ENCODE measurements at regions not wholly inside any gene's neighbourhood (a gene's known extent, or its start where the extent isn't known, plus 50 kb on each side); places are given as distances from the start of the nearest gene placed in this dataset.

DNA sequence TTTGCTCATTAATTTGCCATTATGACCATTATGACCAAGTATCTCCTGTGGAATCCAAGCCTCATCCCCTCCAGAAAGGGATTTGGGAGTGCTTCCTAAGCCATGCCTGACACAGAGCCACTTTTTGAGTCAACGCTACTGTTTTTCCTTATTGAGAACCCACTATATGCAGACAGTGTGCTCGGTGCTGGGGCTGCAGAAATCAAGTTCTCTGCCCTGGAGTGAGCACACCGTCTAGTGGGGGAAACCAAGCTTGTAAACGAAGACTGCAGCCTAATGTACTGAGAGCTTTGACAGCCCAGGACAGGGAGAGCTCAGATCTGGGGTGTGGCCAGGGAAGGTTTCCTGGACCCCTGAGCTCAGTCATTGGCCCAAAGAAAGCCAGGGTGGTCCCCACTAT is 111.0 kb downstream of the ENGASE start:
- in situ Hi-C loops (cut with HindIII; ENCODE audit: extremely low pct_ligation_motif_present, low pct_unique_long_range_greater_than_20kb) (loop anchor here (5.0 kb wide), 1 partner anchor 202 kb away; no protein-coding TSS in a partner anchor), intact Hi-C loops (cut with micrococcal nuclease; ENCODE audit: unreplicated experiment) (no loop called here)
- no peaks in the 10 kb centered on the region for H3K36me3 ChIP-seq (replicated peaks in 1 of 2; ENCODE audit: control insufficient read depth in 1 of 2, insufficient read depth in 2 of 2, low read length in 2 of 2)
- no peak for ATAC-seq
- no peak overlapping the region for H3K27ac ChIP-seq (ENCODE audit: extremely low read length, insufficient read depth, low read length)
- H3K27me3 ChIP-seq (ENCODE audit: control insufficient read depth in 1 of 2, insufficient read depth in 2 of 2, low read length in 2 of 2) = peaks cover 28 to 81% of the 10 kb centered on the region in 2 experiments
- ChIA-PET POLR2A (no interaction called here), CTCF (ENCODE audit: low intra/inter-chr PET ratio, low total read pairs) (no interaction called here)
- no TSS peak for BruUV-seq (replicated peaks)
- H3K4me1 ChIP-seq (ENCODE audit: insufficient read depth, low read length) = no peaks in the 10 kb centered on the region
- DNase-seq (ENCODE audit: low spot score) = no peak
- H3K9ac ChIP-seq (ENCODE audit: insufficient read depth, low read depth, low read length) = no peak overlapping the region
- no peaks in the 10 kb centered on the region for H3K79me2 ChIP-seq (ENCODE audit: insufficient read depth, low read length)
- no peak for FAIRE-seq
- H3K9me3 ChIP-seq (ENCODE audit: low read length) = no peaks in the 10 kb centered on the region
- H2AFZ ChIP-seq (ENCODE audit: low read length) = no peak overlapping the region
- H3K4me2 ChIP-seq (ENCODE audit: low read depth, low read length) = no peak overlapping the region
- no peak overlapping the region for H3K4me3 ChIP-seq (replicated peaks in 1 of 3; ENCODE audit: insufficient read depth in 1 of 3, low read depth in 2 of 3, low read length in 3 of 3)
- 0% methylated on average over 4 of the region's 4 CpGs for WGBS (ENCODE audit: low lambda C conversion rate)
- H4K20me1 ChIP-seq (ENCODE audit: insufficient read depth, low read length) = peaks cover 3% of the 10 kb centered on the region; the same call in 1 of the 2 replicates
- TF ChIP-seq TCF12 (IDR thresholded peaks at IDR 0.05) (no peak), TCF12 (CRISPR knock-in tag; IDR thresholded peaks at IDR 0.05) (no peak), ZBTB42 (CRISPR knock-in tag; IDR thresholded peaks at IDR 0.05) (no peak), HMG20A (CRISPR knock-in tag; IDR thresholded peaks at IDR 0.05; ENCODE audit: borderline replicate concordance) (no peak), ZNF75D (CRISPR knock-in tag; IDR thresholded peaks at IDR 0.05; ENCODE audit: borderline replicate concordance) (no peak), ZNF773 (CRISPR knock-in tag; IDR thresholded peaks at IDR 0.05; ENCODE audit: borderline replicate concordance) (no peak), GPBP1L1 (CRISPR knock-in tag; IDR thresholded peaks at IDR 0.05) (no peak), CBX2 (IDR thresholded peaks at IDR 0.05; ENCODE audit: low read depth, low read length) (no peak), CBX2 (CRISPR knock-in tag; IDR thresholded peaks at IDR 0.05; ENCODE audit: low read depth) (no peak), RBM39 (IDR thresholded peaks at IDR 0.05; ENCODE audit: low read depth, low read length, poor library complexity, severe bottlenecking) (no peak), ZNF597 (CRISPR knock-in tag; IDR thresholded peaks at IDR 0.05) (no peak), HDAC1 (CRISPR knock-in tag; IDR thresholded peaks at IDR 0.05) (no peak)
- TF ChIP-seq, protein P1, sequence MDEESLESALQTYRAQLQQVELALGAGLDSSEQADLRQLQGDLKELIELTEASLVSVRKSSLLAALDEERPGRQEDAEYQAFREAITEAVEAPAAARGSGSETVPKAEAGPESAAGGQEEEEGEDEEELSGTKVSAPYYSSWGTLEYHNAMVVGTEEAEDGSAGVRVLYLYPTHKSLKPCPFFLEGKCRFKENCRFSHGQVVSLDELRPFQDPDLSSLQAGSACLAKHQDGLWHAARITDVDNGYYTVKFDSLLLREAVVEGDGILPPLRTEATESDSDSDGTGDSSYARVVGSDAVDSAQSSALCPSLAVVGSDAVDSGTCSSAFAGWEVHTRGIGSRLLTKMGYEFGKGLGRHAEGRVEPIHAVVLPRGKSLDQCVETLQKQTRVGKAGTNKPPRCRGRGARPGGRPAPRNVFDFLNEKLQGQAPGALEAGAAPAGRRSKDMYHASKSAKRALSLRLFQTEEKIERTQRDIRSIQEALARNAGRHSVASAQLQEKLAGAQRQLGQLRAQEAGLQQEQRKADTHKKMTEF (CRISPR knock-in tag; IDR thresholded peaks at IDR 0.05) = no peak
- TF ChIP-seq, protein P2, sequence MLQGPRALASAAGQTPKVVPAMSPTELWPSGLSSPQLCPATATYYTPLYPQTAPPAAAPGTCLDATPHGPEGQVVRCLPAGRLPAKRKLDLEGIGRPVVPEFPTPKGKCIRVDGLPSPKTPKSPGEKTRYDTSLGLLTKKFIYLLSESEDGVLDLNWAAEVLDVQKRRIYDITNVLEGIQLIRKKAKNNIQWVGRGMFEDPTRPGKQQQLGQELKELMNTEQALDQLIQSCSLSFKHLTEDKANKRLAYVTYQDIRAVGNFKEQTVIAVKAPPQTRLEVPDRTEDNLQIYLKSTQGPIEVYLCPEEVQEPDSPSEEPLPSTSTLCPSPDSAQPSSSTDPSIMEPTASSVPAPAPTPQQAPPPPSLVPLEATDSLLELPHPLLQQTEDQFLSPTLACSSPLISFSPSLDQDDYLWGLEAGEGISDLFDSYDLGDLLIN (CRISPR knock-in tag; IDR thresholded peaks at IDR 0.05; ENCODE audit: borderline replicate concordance) = no peak
- TF ChIP-seq, protein P3, sequence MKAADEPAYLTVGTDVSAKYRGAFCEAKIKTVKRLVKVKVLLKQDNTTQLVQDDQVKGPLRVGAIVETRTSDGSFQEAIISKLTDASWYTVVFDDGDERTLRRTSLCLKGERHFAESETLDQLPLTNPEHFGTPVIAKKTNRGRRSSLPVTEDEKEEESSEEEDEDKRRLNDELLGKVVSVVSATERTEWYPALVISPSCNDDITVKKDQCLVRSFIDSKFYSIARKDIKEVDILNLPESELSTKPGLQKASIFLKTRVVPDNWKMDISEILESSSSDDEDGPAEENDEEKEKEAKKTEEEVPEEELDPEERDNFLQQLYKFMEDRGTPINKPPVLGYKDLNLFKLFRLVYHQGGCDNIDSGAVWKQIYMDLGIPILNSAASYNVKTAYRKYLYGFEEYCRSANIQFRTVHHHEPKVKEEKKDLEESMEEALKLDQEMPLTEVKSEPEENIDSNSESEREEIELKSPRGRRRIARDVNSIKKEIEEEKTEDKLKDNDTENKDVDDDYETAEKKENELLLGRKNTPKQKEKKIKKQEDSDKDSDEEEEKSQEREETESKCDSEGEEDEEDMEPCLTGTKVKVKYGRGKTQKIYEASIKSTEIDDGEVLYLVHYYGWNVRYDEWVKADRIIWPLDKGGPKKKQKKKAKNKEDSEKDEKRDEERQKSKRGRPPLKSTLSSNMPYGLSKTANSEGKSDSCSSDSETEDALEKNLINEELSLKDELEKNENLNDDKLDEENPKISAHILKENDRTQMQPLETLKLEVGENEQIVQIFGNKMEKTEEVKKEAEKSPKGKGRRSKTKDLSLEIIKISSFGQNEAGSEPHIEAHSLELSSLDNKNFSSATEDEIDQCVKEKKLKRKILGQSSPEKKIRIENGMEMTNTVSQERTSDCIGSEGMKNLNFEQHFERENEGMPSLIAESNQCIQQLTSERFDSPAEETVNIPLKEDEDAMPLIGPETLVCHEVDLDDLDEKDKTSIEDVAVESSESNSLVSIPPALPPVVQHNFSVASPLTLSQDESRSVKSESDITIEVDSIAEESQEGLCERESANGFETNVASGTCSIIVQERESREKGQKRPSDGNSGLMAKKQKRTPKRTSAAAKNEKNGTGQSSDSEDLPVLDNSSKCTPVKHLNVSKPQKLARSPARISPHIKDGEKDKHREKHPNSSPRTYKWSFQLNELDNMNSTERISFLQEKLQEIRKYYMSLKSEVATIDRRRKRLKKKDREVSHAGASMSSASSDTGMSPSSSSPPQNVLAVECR (CRISPR knock-in tag; IDR thresholded peaks at IDR 0.05; ENCODE audit: borderline replicate concordance) = no peak

All from HepG2 (cell line).